K562 (cell line): ENCODE measurements at regions not wholly inside any gene's neighbourhood (a gene's known extent, or its start where the extent isn't known, plus 50 kb on each side); places are given as distances from the start of the nearest gene placed in this dataset.

Source experiments
- ATAC-seq: fragments of 200-7000 bp; cut with Tn5 transposase; 3 replicates; pipeline ENCODE4 v1.9.1; 2020; ENCODE audit warnings: moderate library complexity
- BruUV-seq: library from RNA; stranded (reverse); fragments of 400-500 nt; replicated peaks from 2 replicates; lab custom pipeline; 2021; lab: Mats Ljungman, UMichigan
- CTCF ChIA-PET: fragments of 300-600 bp; formaldehyde crosslinking; extraction: SDS; loops from one replicate; lab custom pipeline; 2021; ENCODE audit warnings: low intra/inter-chr PET ratio; lab: Yijun Ruan, JAX
- POLR2A ChIA-PET: fragments of 300-600, 350-650 bp; sonication (Branson Sonifier 250); formaldehyde crosslinking; extraction: SDS; loops from one replicate; lab custom pipeline; 2021; ENCODE audit warnings: antibody characterized with exemption, inconsistent platforms; lab: Yijun Ruan, JAX
- DNase-seq, 4 experiments: peaks; one replicate each; pipeline versions ENCODE4 v3.0.0 to v3.0.0-alpha.2; 2011 to 2018; ENCODE audit warnings: low spot score in 3 of 4, mixed read lengths in 3 of 4; ENCODE audit errors: extremely low read depth in 1 of 4
- FAIRE-seq: peaks from 2 replicates; lab custom pipeline; 2011; peaks lifted over from hg19 to GRCh38; lab: Jason Lieb, UNC
- H2AFZ ChIP-seq: 2 replicates; pipeline ENCODE4 v1.6.0; 2011; ENCODE audit warnings: low read depth, low read length, control low read depth, inconsistent platforms
- H3K27ac ChIP-seq: fragments of 200-600 bp; 3 replicates; pipeline ENCODE4 v1.8.0; 2011; ENCODE audit warnings: low read depth, mild to moderate bottlenecking, control low read depth, inconsistent platforms, low read length, moderate library complexity, mixed read lengths; ENCODE audit errors: extremely low read depth
- H3K27me3 ChIP-seq, 2 experiments: fragments of 300-600 bp in 1 of 2; 2 replicates in 1 of 2; 3 replicates in 1 of 2; pipeline versions ENCODE4 v1.6.0 to v1.8.0; 2011; ENCODE audit warnings: inconsistent platforms in 2 of 2, low read length in 2 of 2, mild to moderate bottlenecking in 1 of 2, mixed read lengths in 1 of 2, moderate library complexity in 1 of 2; ENCODE audit not compliant: control insufficient read depth in 2 of 2, insufficient read depth in 2 of 2
- H3K36me3 ChIP-seq: fragments of 300-600 bp; 3 replicates; pipeline ENCODE4 v1.8.0; 2011; ENCODE audit warnings: mild to moderate bottlenecking, low read length, inconsistent platforms; ENCODE audit not compliant: control insufficient read depth, insufficient read depth
- H3K4me1 ChIP-seq, 2 experiments: fragments of 200-600 bp in 1 of 2; replicated peaks in 1 of 2; 2 replicates in 1 of 2; 3 replicates in 1 of 2; pipeline versions ENCODE4 v1.5.1 to v1.8.0; 2011; ENCODE audit warnings: inconsistent platforms in 2 of 2, low read length in 2 of 2, mild to moderate bottlenecking in 1 of 2, mixed read lengths in 1 of 2, moderate library complexity in 1 of 2; ENCODE audit not compliant: control insufficient read depth in 2 of 2, insufficient read depth in 2 of 2
- H3K4me2 ChIP-seq: 2 replicates; pipeline ENCODE4 v1.6.1; 2011; ENCODE audit warnings: low read length, control low read depth, inconsistent platforms, mixed read lengths; ENCODE audit not compliant: insufficient read depth
- H3K4me3 ChIP-seq: fragments of 200-600 bp; sonication (generic), shearing (Covaris generic); 2 replicates; pipeline ENCODE4 v1.5.1; 2016; ENCODE audit warnings: control low read depth, inconsistent platforms
- H3K79me2 ChIP-seq: fragments of 200-600 bp; 3 replicates; pipeline ENCODE4 v1.8.0; 2011; ENCODE audit warnings: low read length, inconsistent platforms; ENCODE audit not compliant: control insufficient read depth, insufficient read depth
- H3K9ac ChIP-seq, 2 experiments: 2 replicates each; pipeline versions ENCODE4 v1.6.0 to v1.6.1; 2011; ENCODE audit warnings: low read depth in 2 of 2, low read length in 2 of 2, control low read depth in 1 of 2, inconsistent platforms in 1 of 2, mild to moderate bottlenecking in 1 of 2, mixed read lengths in 1 of 2; ENCODE audit not compliant: insufficient read depth in 1 of 2
- H3K9me1 ChIP-seq: one replicate; pipeline ENCODE4 v1.6.0; 2011; ENCODE audit warnings: inconsistent platforms, mild to moderate bottlenecking, low read length, moderate library complexity; ENCODE audit not compliant: control insufficient read depth, insufficient read depth
- H3K9me3 ChIP-seq: replicated peaks from 2 replicates; pipeline ENCODE4 v1.5.1; 2011; ENCODE audit warnings: low read depth, low read length, inconsistent platforms; ENCODE audit not compliant: control insufficient read depth, insufficient read depth
- H4K20me1 ChIP-seq: replicated peaks from 2 replicates; pipeline ENCODE4 v1.6.1; 2011; ENCODE audit warnings: low read length, inconsistent platforms, mixed read lengths; ENCODE audit not compliant: control insufficient read depth, insufficient read depth
- BDP1 ChIP-seq: IDR thresholded peaks from 3 replicates; pipeline ENCODE4 v1.6.1; 2011; ENCODE audit not compliant: insufficient read length, insufficient read depth
- HNRNPL ChIP-seq: fragments of 200-400 bp; formaldehyde crosslinking; IDR thresholded peaks from 2 replicates; pipeline ENCODE4 v1.6.1; 2017; ENCODE audit warnings: low read depth, mild to moderate bottlenecking, low read length
- NR1H2 ChIP-seq: sonication (generic); formaldehyde crosslinking; IDR thresholded peaks from 2 replicates; pipeline ENCODE4 v1.4.0; 2020; ENCODE audit warnings: mild to moderate bottlenecking, missing genetic modification reagents
- U2AF1 ChIP-seq: fragments of 200-400 bp; formaldehyde crosslinking; optimal IDR thresholded peaks from 2 replicates; pipeline ENCODE3; 2017; ENCODE audit warnings: mild to moderate bottlenecking, low read depth, low read length, moderate library complexity
- WGBS: fragments of 100-300 bp; shearing (Covaris generic); methylation state at CpG from one replicate; pipeline ENCODE4 v1.1.6; 2016; ENCODE audit warnings: low coverage, mixed read lengths; ENCODE audit not compliant: insufficient coverage; ENCODE audit errors: missing lambda C conversion rate; 5-methylcytosine and 5-hydroxymethylcytosine counted together
- in situ Hi-C: fragments of 300-500 bp; cut with MboI; formaldehyde crosslinking; loops from 4 replicates; pipeline ENCODE4 v1.15.0; 2018; ENCODE audit warnings: inconsistent platforms, mixed read lengths
- intact Hi-C: fragments of 100-400 bp; cut with micrococcal nuclease; formaldehyde crosslinking; loops from 2 replicates; pipeline ENCODE4 v1.14.2; 2022
- TF ChIP-seq, protein P1 (sequence below): fragments of 450-650 bp; IDR thresholded peaks from 2 replicates; pipeline ENCODE4 v1.6.1; 2016; ENCODE audit warnings: low read depth, mild to moderate bottlenecking, moderate library complexity
- TF ChIP-seq, protein P2 (sequence below): fragments of 250-450 bp; sonication (Bioruptor Pico); IDR thresholded peaks from 2 replicates; pipeline ENCODE4 v1.9.0; 2021; ENCODE audit warnings: mild to moderate bottlenecking, inconsistent platforms

DNA sequence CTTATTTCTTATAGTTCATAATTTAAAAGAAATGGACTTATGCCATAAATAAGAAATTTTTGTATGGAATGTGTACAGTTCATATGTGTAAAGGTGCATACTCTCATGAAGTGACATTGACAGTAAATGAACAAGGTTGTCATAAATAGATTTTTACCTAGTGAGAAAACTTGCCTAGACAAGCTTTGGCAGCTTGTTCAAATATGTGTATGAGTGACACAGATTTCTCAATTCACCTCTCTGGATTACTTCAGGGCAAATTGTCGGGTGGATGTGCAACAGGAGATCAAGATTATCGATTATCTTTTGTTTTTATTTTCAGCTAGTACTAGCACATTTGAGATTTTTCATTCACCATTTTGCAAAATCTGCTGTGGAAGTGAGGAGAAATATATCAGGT, 758.1 kb upstream of the ACVR2A start:
- WGBS, result 0% methylated on average over 2 of the region's 2 CpGs

More for the DNA sequence above, 758.1 kb upstream of the ACVR2A start:
- in situ Hi-C loops, result loop anchor here (25.0 kb wide), 1 partner anchor 826 kb away; no protein-coding TSS in a partner anchor
- Histone ChIP-seq H3K79me2 (no peaks in the 10 kb centered on the region), H3K9me1 (no peaks in the 10 kb centered on the region), H3K27ac (no peak overlapping the region), H2AFZ (no peak overlapping the region), H3K9ac (no peak overlapping the region), H3K9me3 (no peaks in the 10 kb centered on the region)
- ATAC-seq, result no peak
- POLR2A ChIA-PET, result no interaction called here
- CTCF ChIA-PET, result no interaction called here
- BruUV-seq, result no TSS peak
- TF ChIP-seq NR1H2 (no peak), HNRNPL (no peak), BDP1 (no peak), U2AF1 (no peak)
- TF ChIP-seq, protein P1, sequence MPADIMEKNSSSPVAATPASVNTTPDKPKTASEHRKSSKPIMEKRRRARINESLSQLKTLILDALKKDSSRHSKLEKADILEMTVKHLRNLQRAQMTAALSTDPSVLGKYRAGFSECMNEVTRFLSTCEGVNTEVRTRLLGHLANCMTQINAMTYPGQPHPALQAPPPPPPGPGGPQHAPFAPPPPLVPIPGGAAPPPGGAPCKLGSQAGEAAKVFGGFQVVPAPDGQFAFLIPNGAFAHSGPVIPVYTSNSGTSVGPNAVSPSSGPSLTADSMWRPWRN, result no peak
- TF ChIP-seq, protein P2, sequence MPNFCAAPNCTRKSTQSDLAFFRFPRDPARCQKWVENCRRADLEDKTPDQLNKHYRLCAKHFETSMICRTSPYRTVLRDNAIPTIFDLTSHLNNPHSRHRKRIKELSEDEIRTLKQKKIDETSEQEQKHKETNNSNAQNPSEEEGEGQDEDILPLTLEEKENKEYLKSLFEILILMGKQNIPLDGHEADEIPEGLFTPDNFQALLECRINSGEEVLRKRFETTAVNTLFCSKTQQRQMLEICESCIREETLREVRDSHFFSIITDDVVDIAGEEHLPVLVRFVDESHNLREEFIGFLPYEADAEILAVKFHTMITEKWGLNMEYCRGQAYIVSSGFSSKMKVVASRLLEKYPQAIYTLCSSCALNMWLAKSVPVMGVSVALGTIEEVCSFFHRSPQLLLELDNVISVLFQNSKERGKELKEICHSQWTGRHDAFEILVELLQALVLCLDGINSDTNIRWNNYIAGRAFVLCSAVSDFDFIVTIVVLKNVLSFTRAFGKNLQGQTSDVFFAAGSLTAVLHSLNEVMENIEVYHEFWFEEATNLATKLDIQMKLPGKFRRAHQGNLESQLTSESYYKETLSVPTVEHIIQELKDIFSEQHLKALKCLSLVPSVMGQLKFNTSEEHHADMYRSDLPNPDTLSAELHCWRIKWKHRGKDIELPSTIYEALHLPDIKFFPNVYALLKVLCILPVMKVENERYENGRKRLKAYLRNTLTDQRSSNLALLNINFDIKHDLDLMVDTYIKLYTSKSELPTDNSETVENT, result no peak
- TF ChIP-seq, all 486 proteins: peak for 0
- DNase-seq (no peak), FAIRE-seq (no peak)
- intact Hi-C loops, result no loop called here
- Histone ChIP-seq H3K36me3 (no peaks in the 10 kb centered on the region), H3K4me2 (no peak overlapping the region), H3K27me3 (no peaks in the 10 kb centered on the region), H4K20me1 (no peaks in the 10 kb centered on the region), H3K4me3 (no peak overlapping the region), H3K4me1 (no peaks in the 10 kb centered on the region)
